Keratinocyte (primary cell): ENCODE measurements at regions not wholly inside any gene's neighbourhood (a gene's known extent, or its start where the extent isn't known, plus 50 kb on each side); places are given as distances from the start of the nearest gene placed in this dataset.

Experiments
- DNase-seq: peaks from one replicate; pipeline ENCODE4 v3.0.0-alpha.2; 2011; ENCODE audit warnings: low read depth, missing footprints, low spot score
- FAIRE-seq: peaks from 2 replicates; lab custom pipeline; 2011; peaks lifted over from hg19 to GRCh38; lab: Jason Lieb, UNC
- H2AFZ ChIP-seq: 2 replicates; pipeline ENCODE4 v1.6.0; 2012; ENCODE audit warnings: low read length, control low read depth, inconsistent platforms; ENCODE audit not compliant: control insufficient read depth
- H3K27ac ChIP-seq: 2 replicates; pipeline ENCODE4 v1.5.1; 2011; ENCODE audit warnings: low read length; ENCODE audit not compliant: control insufficient read depth, insufficient read depth
- H3K27me3 ChIP-seq: 3 replicates; pipeline ENCODE4 v1.6.0; 2011; ENCODE audit warnings: low read length; ENCODE audit not compliant: control insufficient read depth, insufficient read depth; ENCODE audit errors: extremely low read depth
- H3K36me3 ChIP-seq, 2 experiments: 2 replicates in 1 of 2; 3 replicates in 1 of 2; pipeline ENCODE4 v1.5.1; 2011; ENCODE audit warnings: low read length in 2 of 2, mild to moderate bottlenecking in 1 of 2; ENCODE audit not compliant: control insufficient read depth in 2 of 2, insufficient read depth in 2 of 2; ENCODE audit errors: extremely low read depth in 1 of 2
- H3K4me1 ChIP-seq: 3 replicates; pipeline ENCODE4 v1.5.1; 2011; ENCODE audit warnings: low read length; ENCODE audit not compliant: control insufficient read depth, insufficient read depth; ENCODE audit errors: extremely low read depth
- H3K4me2 ChIP-seq: 3 replicates; pipeline ENCODE4 v1.6.0; 2011; ENCODE audit warnings: low read depth, low read length; ENCODE audit not compliant: control insufficient read depth, insufficient read depth; ENCODE audit errors: extremely low read depth
- H3K4me3 ChIP-seq, 3 experiments: fragments of 200-600 bp in 1 of 3; sonication (generic) in 1 of 3; 2 replicates in 2 of 3; 3 replicates in 1 of 3; pipeline ENCODE4 v1.5.1; 2011 to 2016; ENCODE audit warnings: low read length in 3 of 3, mild to moderate bottlenecking in 3 of 3, control low read depth in 2 of 3, inconsistent platforms in 1 of 3, low read depth in 1 of 3, mixed read lengths in 1 of 3, mixed run types in 1 of 3, moderate library complexity in 1 of 3; ENCODE audit not compliant: control insufficient read depth in 2 of 3, insufficient read depth in 2 of 3; ENCODE audit errors: extremely low read depth in 1 of 3
- H3K79me2 ChIP-seq: 2 replicates; pipeline ENCODE4 v1.6.0; 2012; ENCODE audit warnings: low read length; ENCODE audit not compliant: control insufficient read depth, insufficient read depth
- H3K9ac ChIP-seq: 3 replicates; pipeline ENCODE4 v1.6.0; 2011; ENCODE audit warnings: low read length; ENCODE audit not compliant: control insufficient read depth, insufficient read depth; ENCODE audit errors: extremely low read depth
- H3K9me1 ChIP-seq: 3 replicates; pipeline ENCODE4 v1.6.0; 2011; ENCODE audit warnings: low read length; ENCODE audit not compliant: control insufficient read depth, insufficient read depth; ENCODE audit errors: extremely low read depth
- H3K9me3 ChIP-seq: 2 replicates; pipeline ENCODE4 v1.5.1; 2012; ENCODE audit warnings: low read depth, low read length; ENCODE audit not compliant: control insufficient read depth
- H4K20me1 ChIP-seq: 3 replicates; pipeline ENCODE4 v1.6.0; 2011; ENCODE audit warnings: low read length; ENCODE audit not compliant: control insufficient read depth, insufficient read depth; ENCODE audit errors: extremely low read depth
- EZH2 ChIP-seq: IDR thresholded peaks from one replicate; pipeline ENCODE4 v1.6.1; 2012; ENCODE audit warnings: inconsistent platforms, mild to moderate bottlenecking, low read length, moderate library complexity
- dilution Hi-C: fragments of 300-500 bp; cut with MboI; formaldehyde crosslinking; loops from one replicate; pipeline ENCODE4 v1.7.0; 2020; ENCODE audit warnings: low sequenced_read_pairs; ENCODE audit not compliant: extremely low pct_ligation_motif_present
- TF ChIP-seq, protein P1 (sequence below), 3 experiments: IDR thresholded peaks in 1 of 3; conservative IDR thresholded peaks in 1 of 3; optimal IDR thresholded peaks in 1 of 3; 2 replicates in 2 of 3; 3 replicates in 1 of 3; pipeline versions ENCODE3 to v1.5.1; 2011; ENCODE audit warnings: low read length in 3 of 3, mild to moderate bottlenecking in 3 of 3, moderate library complexity in 2 of 3, control low read depth in 1 of 3, inconsistent platforms in 1 of 3; ENCODE audit not compliant: insufficient read depth in 2 of 3; ENCODE audit errors: extremely low read depth in 1 of 3

GRCh38 chr7:46652317-46652716, 731.2 kb upstream of the IGFBP3 start:
- TF ChIP-seq, protein P1, sequence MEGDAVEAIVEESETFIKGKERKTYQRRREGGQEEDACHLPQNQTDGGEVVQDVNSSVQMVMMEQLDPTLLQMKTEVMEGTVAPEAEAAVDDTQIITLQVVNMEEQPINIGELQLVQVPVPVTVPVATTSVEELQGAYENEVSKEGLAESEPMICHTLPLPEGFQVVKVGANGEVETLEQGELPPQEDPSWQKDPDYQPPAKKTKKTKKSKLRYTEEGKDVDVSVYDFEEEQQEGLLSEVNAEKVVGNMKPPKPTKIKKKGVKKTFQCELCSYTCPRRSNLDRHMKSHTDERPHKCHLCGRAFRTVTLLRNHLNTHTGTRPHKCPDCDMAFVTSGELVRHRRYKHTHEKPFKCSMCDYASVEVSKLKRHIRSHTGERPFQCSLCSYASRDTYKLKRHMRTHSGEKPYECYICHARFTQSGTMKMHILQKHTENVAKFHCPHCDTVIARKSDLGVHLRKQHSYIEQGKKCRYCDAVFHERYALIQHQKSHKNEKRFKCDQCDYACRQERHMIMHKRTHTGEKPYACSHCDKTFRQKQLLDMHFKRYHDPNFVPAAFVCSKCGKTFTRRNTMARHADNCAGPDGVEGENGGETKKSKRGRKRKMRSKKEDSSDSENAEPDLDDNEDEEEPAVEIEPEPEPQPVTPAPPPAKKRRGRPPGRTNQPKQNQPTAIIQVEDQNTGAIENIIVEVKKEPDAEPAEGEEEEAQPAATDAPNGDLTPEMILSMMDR (optimal IDR thresholded peaks at IDR 0.05 in 1 of 3, IDR thresholded peaks at IDR 0.05 in 1 of 3, conservative IDR thresholded peaks at IDR 0.05 in 1 of 3; ENCODE audit: extremely low read depth in 1 of 3, insufficient read depth in 2 of 3, low read length in 3 of 3) = no peak
- no peak for TF ChIP-seq EZH2
- H3K9me1 ChIP-seq = no peaks in the 10 kb centered on the region
- FAIRE-seq = peak; percentile 5
- peak overlapping the region in 1 of 3 experiments; percentile 6 for H3K4me3 ChIP-seq
- H3K4me2 ChIP-seq = peak overlapping the region; percentile 56
- H3K79me2 ChIP-seq = no peaks in the 10 kb centered on the region
- H3K9ac ChIP-seq = peak overlapping the region; percentile 92
- no peaks in the 10 kb centered on the region for H4K20me1 ChIP-seq
- H3K9me3 ChIP-seq = peaks cover 4% of the 10 kb centered on the region
- peak overlapping the region; percentile 100 for H3K27ac ChIP-seq
- DNase-seq = no peak
- dilution Hi-C loops = no loop called here
- no peak overlapping the region for H2AFZ ChIP-seq
- no peaks in the 10 kb centered on the region for H3K27me3 ChIP-seq
- peaks cover 39% of the 10 kb centered on the region for H3K4me1 ChIP-seq
- H3K36me3 ChIP-seq = no peaks in the 10 kb centered on the region

DNA sequence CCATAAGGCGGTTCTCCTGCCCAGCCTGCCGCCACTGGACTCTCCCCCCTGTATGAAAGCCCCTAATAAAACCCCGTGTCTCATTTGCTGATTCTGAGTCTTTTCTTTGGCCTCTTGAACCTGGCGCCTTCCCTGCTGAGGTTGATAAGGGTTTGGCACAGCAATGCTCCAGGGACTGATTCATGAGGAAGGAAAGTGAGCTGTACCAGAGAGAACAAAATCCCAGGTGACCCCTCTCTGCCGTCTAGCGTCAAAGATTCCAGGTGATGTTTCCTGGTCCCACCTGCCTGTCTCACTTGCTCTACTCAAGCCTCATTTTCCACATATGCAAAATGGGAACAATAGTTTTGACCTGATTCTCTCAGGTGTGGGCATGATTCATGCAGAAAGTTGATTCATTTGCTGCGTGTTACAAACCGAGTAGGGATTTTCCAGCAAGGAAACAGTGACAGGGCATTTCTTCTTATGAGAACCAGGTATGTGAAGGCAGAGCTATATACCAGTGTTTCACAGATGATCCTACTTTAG, 730.6 kb upstream of the IGFBP3 start:
- TF ChIP-seq, protein P1 (optimal IDR thresholded peaks at IDR 0.05 in 1 of 3, IDR thresholded peaks at IDR 0.05 in 1 of 3, conservative IDR thresholded peaks at IDR 0.05 in 1 of 3; ENCODE audit: extremely low read depth in 1 of 3, insufficient read depth in 2 of 3, low read length in 3 of 3) = peak in 2 of 3 experiments; percentile 10 to 25
- no peak for TF ChIP-seq EZH2
- peak overlapping the region; percentile 92 for H3K9ac ChIP-seq
- no peaks in the 10 kb centered on the region for H4K20me1 ChIP-seq
- peaks cover 4% of the 10 kb centered on the region for H3K9me3 ChIP-seq
- peak overlapping the region in 2 of 3 experiments; percentile 15 to 44 for H3K4me3 ChIP-seq
- FAIRE-seq (peak; percentile 87), DNase-seq (peak; percentile 95)
- peak overlapping the region; percentile 29 for H2AFZ ChIP-seq
- dilution Hi-C loops = no loop called here
- H3K27me3 ChIP-seq = no peaks in the 10 kb centered on the region
- H3K9me1 ChIP-seq = no peaks in the 10 kb centered on the region
- no peaks in the 10 kb centered on the region for H3K79me2 ChIP-seq
- H3K27ac ChIP-seq = peak overlapping the region; percentile 100
- no peaks in the 10 kb centered on the region for H3K36me3 ChIP-seq
- H3K4me1 ChIP-seq = peaks cover 39% of the 10 kb centered on the region
- peak overlapping the region; percentile 81 for H3K4me2 ChIP-seq
